ENCODE measurements at regions not wholly inside any gene's neighbourhood (a gene's known extent, or its start where the extent isn't known, plus 50 kb on each side); places are given as distances from the start of the nearest gene placed in this dataset.

DNA sequence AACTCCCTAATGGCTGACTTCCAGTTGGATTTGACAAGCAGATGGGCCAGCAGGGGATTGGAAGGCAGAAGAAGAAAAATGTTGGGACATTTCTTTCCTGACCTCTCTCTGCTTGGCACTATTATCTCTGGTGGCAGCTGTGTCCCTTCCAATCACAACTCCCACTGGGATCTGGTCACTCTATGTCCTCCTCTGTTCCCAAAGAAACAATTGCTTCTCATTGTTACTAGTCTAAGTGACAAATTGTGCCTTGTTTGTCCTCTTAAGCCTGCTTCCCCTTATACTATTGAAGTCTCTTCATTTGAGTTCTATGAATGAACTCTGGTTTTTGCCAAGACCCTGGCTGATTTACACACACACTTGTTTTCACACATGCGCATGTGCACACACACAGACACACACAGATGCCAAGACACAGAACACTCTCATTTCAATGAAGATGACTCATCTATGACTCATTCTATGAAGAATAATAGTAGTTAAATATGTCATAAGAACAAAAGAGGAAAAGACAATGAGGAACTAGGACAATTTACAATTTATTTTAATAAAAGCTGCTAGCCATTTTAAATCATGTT, 83.0 kb upstream of the FAR2 start:
- TF ChIP-seq POLR2A (IDR thresholded peaks at IDR 0.05) = no peak
- TF ChIP-seq, protein P1, sequence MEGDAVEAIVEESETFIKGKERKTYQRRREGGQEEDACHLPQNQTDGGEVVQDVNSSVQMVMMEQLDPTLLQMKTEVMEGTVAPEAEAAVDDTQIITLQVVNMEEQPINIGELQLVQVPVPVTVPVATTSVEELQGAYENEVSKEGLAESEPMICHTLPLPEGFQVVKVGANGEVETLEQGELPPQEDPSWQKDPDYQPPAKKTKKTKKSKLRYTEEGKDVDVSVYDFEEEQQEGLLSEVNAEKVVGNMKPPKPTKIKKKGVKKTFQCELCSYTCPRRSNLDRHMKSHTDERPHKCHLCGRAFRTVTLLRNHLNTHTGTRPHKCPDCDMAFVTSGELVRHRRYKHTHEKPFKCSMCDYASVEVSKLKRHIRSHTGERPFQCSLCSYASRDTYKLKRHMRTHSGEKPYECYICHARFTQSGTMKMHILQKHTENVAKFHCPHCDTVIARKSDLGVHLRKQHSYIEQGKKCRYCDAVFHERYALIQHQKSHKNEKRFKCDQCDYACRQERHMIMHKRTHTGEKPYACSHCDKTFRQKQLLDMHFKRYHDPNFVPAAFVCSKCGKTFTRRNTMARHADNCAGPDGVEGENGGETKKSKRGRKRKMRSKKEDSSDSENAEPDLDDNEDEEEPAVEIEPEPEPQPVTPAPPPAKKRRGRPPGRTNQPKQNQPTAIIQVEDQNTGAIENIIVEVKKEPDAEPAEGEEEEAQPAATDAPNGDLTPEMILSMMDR (IDR thresholded peaks at IDR 0.05) = no peak
